Right cardiac atrium (tissue), 5 donors: ENCODE measurements at regions not wholly inside any gene's neighbourhood (a gene's known extent, or its start where the extent isn't known, plus 50 kb on each side); places are given as distances from the start of the nearest gene placed in this dataset.

Source experiments
- ATAC-seq, 2 donors: fragments of 200-7000 bp; cut with Tn5 transposase; one replicate each; pipeline versions ENCODE4 v1.8.0 to v1.9.1; 2020; ENCODE audit warnings: moderate library complexity in 2 of 2, mild to moderate bottlenecking in 1 of 2
- DNase-seq, 3 donors: peaks; one replicate each; pipeline ENCODE4 v3.0.0-alpha.2; 2020
- H3K27ac ChIP-seq: one replicate; pipeline ENCODE4 v1.5.1; 2013; ENCODE audit warnings: mild to moderate bottlenecking, low read length, control low read depth, moderate library complexity
- H3K27me3 ChIP-seq: one replicate; pipeline ENCODE4 v1.6.1; 2013; ENCODE audit not compliant: control insufficient read depth, insufficient read depth
- H3K4me1 ChIP-seq: one replicate; pipeline ENCODE4 v1.6.1; 2013; ENCODE audit warnings: low read length; ENCODE audit not compliant: control insufficient read depth, insufficient read depth
- H3K4me3 ChIP-seq: one replicate; pipeline ENCODE4 v1.5.1; 2013; ENCODE audit warnings: low read length, control low read depth
- H3K9me3 ChIP-seq: one replicate; pipeline ENCODE4 v1.6.1; 2013; ENCODE audit warnings: low read length; ENCODE audit not compliant: control insufficient read depth
- WGBS: extraction: QIAGEN DNeasy Blood & Tissue Kit; methylation state at CpG from one replicate; pipeline ENCODE4 v1.1.7; 2013; 5-methylcytosine and 5-hydroxymethylcytosine counted together
- intact Hi-C, 4 donors: fragments of 100-400 bp; cut with DNase I; formaldehyde crosslinking; loops; one replicate each; pipeline versions ENCODE4 v1.11.0 to v1.14.0; 2022 to 2023
- donor health status: healthy with polysubstance abuse.
- donor health status: DM: no; HTN: yes; CAD: no.
- donor health status: DM: no; HTN: no; CAD: no.
- donor health status: DM: no; HTN: yes; CAD: no; lungs with severe emphysema.
- donor health status: DM: yes; HTN: yes; CAD: no.

GRCh38 chr12:118922405-118922804 is 58.9 kb upstream of the SRRM4 start:
- intact Hi-C loops: no loop called here
- no peak for DNase-seq
- ATAC-seq: no peak
- Histone ChIP-seq H3K27me3 (no peaks in the 10 kb centered on the region), H3K27ac (no peak overlapping the region), H3K4me1 (no peaks in the 10 kb centered on the region), H3K4me3 (no peak overlapping the region), H3K9me3 (no peaks in the 10 kb centered on the region)
- 24% methylated on average over 2 of the region's 2 CpGs for WGBS

GRCh38 chr12:118925407-118925806 is 55.9 kb upstream of the SRRM4 start:
- H3K27ac ChIP-seq: no peak overlapping the region

GRCh38 chr12:118925826-118926225 is 55.5 kb upstream of the SRRM4 start:
- Histone ChIP-seq H3K27me3 (no peaks in the 10 kb centered on the region), H3K4me1 (no peaks in the 10 kb centered on the region), H3K4me3 (no peak overlapping the region), H3K9me3 (no peaks in the 10 kb centered on the region), H3K27ac (no peak overlapping the region)
- intact Hi-C loops: no loop called here
- ATAC-seq: peak in 1 of 2 donors; percentile 48
- peak in 1 of 3 donors; percentile 38 for DNase-seq
- 44% methylated on average over 3 of the region's 3 CpGs for WGBS

More at GRCh38 chr12:118925407-118925806, 55.9 kb upstream of the SRRM4 start:
- no peak overlapping the region for H3K4me3 ChIP-seq
- intact Hi-C loops: no loop called here
- ATAC-seq: peak; percentile 28 to 56
- no peaks in the 10 kb centered on the region for H3K4me1 ChIP-seq
- DNase-seq: no peak
- H3K27me3 ChIP-seq: no peaks in the 10 kb centered on the region
- WGBS: 18% methylated on average over 1 of the region's 1 CpG
- no peaks in the 10 kb centered on the region for H3K9me3 ChIP-seq
